ENCODE measurements at regions not wholly inside any gene's neighbourhood (a gene's known extent, or its start where the extent isn't known, plus 50 kb on each side); places are given as distances from the start of the nearest gene placed in this dataset.

DNA sequence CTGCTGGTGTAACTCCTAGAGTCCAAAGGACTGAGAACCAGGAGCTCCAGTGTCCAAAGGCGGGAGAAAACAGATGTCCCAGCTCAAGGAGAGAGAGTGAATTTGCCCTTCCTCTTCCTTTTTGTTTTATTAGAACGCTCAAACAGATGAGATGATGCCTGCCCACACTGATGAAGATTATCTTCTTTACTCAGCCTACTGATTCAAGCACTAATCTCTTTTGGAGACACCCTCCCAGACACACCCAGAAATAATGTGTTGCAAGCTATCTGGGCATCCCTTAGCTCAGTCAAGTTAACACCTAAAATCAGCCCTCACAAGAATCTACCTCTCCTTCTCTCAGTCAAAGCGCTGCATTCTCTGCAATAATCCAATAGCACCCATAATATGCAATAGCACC is 78.2 kb upstream of the BCL2L14 start:
- TF ChIP-seq FOXM1 (IDR thresholded peaks at IDR 0.05; ENCODE audit: borderline replicate concordance, low read depth) (no peak), EGR1 (IDR thresholded peaks at IDR 0.05) (no peak), CREB1 (IDR thresholded peaks at IDR 0.05; ENCODE audit: low read depth) (no peak), RAD21 (IDR thresholded peaks at IDR 0.05; ENCODE audit: low read depth) (no peak), YY1 (IDR thresholded peaks at IDR 0.05; ENCODE audit: low read depth) (no peak), TAF1 (IDR thresholded peaks at IDR 0.05; ENCODE audit: low read depth) (no peak), NFIC (IDR thresholded peaks at IDR 0.05) (no peak), ZBTB7A (IDR thresholded peaks at IDR 0.05; ENCODE audit: low read depth) (no peak), EP300 (IDR thresholded peaks at IDR 0.05; ENCODE audit: borderline replicate concordance) (no peak), USF1 (IDR thresholded peaks at IDR 0.05) (no peak), TEAD4 (IDR thresholded peaks at IDR 0.05) (no peak)
- TF ChIP-seq, protein P1, sequence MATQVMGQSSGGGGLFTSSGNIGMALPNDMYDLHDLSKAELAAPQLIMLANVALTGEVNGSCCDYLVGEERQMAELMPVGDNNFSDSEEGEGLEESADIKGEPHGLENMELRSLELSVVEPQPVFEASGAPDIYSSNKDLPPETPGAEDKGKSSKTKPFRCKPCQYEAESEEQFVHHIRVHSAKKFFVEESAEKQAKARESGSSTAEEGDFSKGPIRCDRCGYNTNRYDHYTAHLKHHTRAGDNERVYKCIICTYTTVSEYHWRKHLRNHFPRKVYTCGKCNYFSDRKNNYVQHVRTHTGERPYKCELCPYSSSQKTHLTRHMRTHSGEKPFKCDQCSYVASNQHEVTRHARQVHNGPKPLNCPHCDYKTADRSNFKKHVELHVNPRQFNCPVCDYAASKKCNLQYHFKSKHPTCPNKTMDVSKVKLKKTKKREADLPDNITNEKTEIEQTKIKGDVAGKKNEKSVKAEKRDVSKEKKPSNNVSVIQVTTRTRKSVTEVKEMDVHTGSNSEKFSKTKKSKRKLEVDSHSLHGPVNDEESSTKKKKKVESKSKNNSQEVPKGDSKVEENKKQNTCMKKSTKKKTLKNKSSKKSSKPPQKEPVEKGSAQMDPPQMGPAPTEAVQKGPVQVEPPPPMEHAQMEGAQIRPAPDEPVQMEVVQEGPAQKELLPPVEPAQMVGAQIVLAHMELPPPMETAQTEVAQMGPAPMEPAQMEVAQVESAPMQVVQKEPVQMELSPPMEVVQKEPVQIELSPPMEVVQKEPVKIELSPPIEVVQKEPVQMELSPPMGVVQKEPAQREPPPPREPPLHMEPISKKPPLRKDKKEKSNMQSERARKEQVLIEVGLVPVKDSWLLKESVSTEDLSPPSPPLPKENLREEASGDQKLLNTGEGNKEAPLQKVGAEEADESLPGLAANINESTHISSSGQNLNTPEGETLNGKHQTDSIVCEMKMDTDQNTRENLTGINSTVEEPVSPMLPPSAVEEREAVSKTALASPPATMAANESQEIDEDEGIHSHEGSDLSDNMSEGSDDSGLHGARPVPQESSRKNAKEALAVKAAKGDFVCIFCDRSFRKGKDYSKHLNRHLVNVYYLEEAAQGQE (IDR thresholded peaks at IDR 0.05; ENCODE audit: low read depth) = no peak

DNA sequence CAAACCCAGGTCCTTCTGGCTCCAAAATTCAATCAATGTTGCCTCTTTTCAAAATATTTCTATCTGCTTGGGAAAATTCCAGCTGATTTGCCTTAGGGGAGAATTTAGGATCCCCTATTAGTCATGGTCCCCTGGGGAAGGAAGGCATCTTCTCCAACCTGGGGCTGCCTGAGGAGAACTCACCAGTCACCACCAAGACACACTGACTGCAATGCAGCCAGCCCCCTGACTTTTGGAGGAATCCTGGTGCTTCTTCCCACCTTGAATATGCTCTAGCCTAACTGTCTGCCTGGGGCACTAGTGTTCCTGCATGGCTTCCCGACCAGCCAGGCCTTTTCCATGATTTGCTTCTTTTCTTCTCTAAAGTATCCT is 71.8 kb upstream of the BCL2L14 start:
- TF ChIP-seq TEAD4 (IDR thresholded peaks at IDR 0.05) (no peak), CEBPB (IDR thresholded peaks at IDR 0.05) (no peak), EGR1 (IDR thresholded peaks at IDR 0.05) (no peak), NFIC (IDR thresholded peaks at IDR 0.05) (no peak), ZBTB7A (IDR thresholded peaks at IDR 0.05; ENCODE audit: low read depth) (no peak), USF1 (IDR thresholded peaks at IDR 0.05) (no peak), TCF12 (IDR thresholded peaks at IDR 0.05; ENCODE audit: low read depth) (no peak)

- TF ChIP-seq, protein P2, sequence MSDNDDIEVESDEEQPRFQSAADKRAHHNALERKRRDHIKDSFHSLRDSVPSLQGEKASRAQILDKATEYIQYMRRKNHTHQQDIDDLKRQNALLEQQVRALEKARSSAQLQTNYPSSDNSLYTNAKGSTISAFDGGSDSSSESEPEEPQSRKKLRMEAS (IDR thresholded peaks at IDR 0.05) = no peak
- TF ChIP-seq TCF12 (IDR thresholded peaks at IDR 0.05; ENCODE audit: low read depth) (no peak), USF1 (IDR thresholded peaks at IDR 0.05) (no peak), TEAD4 (IDR thresholded peaks at IDR 0.05) (no peak), CREB1 (IDR thresholded peaks at IDR 0.05; ENCODE audit: low read depth) (no peak), TAF1 (IDR thresholded peaks at IDR 0.05; ENCODE audit: low read depth) (no peak)
These were observed 67.1 kb upstream of the BCL2L14 start for GRCh38 chr12:12003609-12004008.

DNA sequence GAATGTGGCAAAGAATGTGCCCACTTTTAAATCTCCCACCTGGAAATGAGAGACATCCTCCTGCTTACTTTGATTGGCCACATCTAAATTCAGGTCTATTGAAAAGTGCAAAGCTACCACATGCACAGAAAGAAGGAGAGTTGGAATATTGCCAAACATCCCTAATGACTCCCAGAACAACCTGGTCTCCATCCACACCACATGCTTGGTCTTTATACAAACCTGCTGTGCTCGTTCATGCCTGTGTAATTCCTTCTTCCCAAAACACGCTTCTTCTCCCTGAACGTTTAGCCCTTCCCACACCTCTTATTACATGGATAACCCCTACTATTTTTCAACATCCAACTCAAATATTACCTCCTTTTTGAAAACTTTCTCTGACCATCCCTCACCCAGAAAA is 66.2 kb upstream of the BCL2L14 start:
- no peak for TF ChIP-seq TEAD4 (IDR thresholded peaks at IDR 0.05)
- no peak for TF ChIP-seq TCF12 (IDR thresholded peaks at IDR 0.05; ENCODE audit: low read depth)
- TF ChIP-seq, protein P2 (IDR thresholded peaks at IDR 0.05) = no peak
- peak; percentile 65 for TF ChIP-seq NFIC (IDR thresholded peaks at IDR 0.05)
- TF ChIP-seq CREB1 (IDR thresholded peaks at IDR 0.05; ENCODE audit: low read depth) = no peak
- no peak for TF ChIP-seq RAD21 (IDR thresholded peaks at IDR 0.05; ENCODE audit: low read depth)

DNA sequence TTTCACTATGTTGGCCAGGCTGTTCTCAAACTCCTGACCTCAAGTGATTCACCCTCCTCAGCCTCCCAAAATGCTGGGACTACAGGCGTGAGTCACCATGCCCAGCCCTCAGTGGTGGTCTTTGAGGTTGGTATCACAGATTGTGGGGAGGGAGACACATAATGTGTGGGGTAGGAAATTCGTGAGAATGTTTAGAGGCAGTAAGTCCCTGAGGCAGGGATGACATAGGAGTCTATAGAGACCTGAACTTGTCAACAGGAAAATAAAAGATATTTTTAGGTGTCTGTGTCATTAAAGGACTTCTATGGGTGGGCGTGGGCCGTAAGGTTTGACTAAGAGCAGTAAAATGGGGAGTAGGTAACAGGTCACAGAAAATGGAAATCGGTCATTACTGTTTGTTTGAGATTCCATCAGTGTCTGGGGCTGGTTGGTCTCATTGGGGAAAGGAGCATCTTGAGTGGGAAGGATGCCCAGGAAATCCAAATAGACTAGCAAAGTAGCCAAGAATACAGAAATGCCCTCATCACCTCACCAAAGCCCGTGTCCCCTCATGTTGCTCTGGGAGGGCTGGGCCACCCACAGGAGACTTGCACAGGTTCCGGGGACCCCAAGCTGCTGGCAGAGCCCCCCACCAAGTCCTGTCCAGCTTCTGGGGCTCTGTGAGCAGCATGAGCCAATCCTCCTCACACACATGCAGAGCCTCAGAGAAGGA is 63.6 kb upstream of the BCL2L14 start:
- TF ChIP-seq EGR1 (IDR thresholded peaks at IDR 0.05) (no peak), ZBTB7A (IDR thresholded peaks at IDR 0.05; ENCODE audit: low read depth) (no peak), CREB1 (IDR thresholded peaks at IDR 0.05; ENCODE audit: low read depth) (no peak), EP300 (IDR thresholded peaks at IDR 0.05; ENCODE audit: borderline replicate concordance) (no peak), CEBPB (IDR thresholded peaks at IDR 0.05) (no peak), TCF12 (IDR thresholded peaks at IDR 0.05; ENCODE audit: low read depth) (no peak), USF1 (IDR thresholded peaks at IDR 0.05) (no peak), FOXM1 (IDR thresholded peaks at IDR 0.05; ENCODE audit: borderline replicate concordance, low read depth) (no peak), YY1 (IDR thresholded peaks at IDR 0.05; ENCODE audit: low read depth) (no peak), TAF1 (IDR thresholded peaks at IDR 0.05; ENCODE audit: low read depth) (no peak), RAD21 (IDR thresholded peaks at IDR 0.05; ENCODE audit: low read depth) (no peak), TEAD4 (IDR thresholded peaks at IDR 0.05) (no peak)
- TF ChIP-seq, protein P1 (IDR thresholded peaks at IDR 0.05; ENCODE audit: low read depth) = no peak
- TF ChIP-seq, protein P2 (IDR thresholded peaks at IDR 0.05) = no peak
